ENCODE measurements at regions not wholly inside any gene's neighbourhood (a gene's known extent, or its start where the extent isn't known, plus 50 kb on each side); places are given as distances from the start of the nearest gene placed in this dataset.
A peak's percentile ranks its signal among the peaks of the same experiment; 100 is the strongest.

GRCh38 chr2:221095356-221095755, 476.7 kb downstream of the EPHA4 start:
- DNase-seq (ENCODE audit: low read depth), result no peak
- no peak overlapping the region for H3K4me3 ChIP-seq (ENCODE audit: low read length)
- TF ChIP-seq, protein P1, sequence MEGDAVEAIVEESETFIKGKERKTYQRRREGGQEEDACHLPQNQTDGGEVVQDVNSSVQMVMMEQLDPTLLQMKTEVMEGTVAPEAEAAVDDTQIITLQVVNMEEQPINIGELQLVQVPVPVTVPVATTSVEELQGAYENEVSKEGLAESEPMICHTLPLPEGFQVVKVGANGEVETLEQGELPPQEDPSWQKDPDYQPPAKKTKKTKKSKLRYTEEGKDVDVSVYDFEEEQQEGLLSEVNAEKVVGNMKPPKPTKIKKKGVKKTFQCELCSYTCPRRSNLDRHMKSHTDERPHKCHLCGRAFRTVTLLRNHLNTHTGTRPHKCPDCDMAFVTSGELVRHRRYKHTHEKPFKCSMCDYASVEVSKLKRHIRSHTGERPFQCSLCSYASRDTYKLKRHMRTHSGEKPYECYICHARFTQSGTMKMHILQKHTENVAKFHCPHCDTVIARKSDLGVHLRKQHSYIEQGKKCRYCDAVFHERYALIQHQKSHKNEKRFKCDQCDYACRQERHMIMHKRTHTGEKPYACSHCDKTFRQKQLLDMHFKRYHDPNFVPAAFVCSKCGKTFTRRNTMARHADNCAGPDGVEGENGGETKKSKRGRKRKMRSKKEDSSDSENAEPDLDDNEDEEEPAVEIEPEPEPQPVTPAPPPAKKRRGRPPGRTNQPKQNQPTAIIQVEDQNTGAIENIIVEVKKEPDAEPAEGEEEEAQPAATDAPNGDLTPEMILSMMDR (conservative IDR thresholded peaks at IDR 0.05; ENCODE audit: low read depth, low read length), result no peak

GRCh38 chr2:221096706-221097567, 475.2 kb downstream of the EPHA4 start:
- no peak for DNase-seq (ENCODE audit: low read depth)
- TF ChIP-seq, protein P1 (conservative IDR thresholded peaks at IDR 0.05; ENCODE audit: low read depth, low read length), result no peak

GRCh38 chr2:221097568-221097915, 474.6 kb downstream of the EPHA4 start:
- TF ChIP-seq, protein P1 (conservative IDR thresholded peaks at IDR 0.05; ENCODE audit: low read depth, low read length), result no peak
- no peak overlapping the region for H3K4me3 ChIP-seq (ENCODE audit: low read length)
- peak; percentile 68 for DNase-seq (ENCODE audit: low read depth)

More at GRCh38 chr2:221096706-221097567, 475.2 kb downstream of the EPHA4 start:
- no peak overlapping the region for H3K4me3 ChIP-seq (ENCODE audit: low read length)

DNA sequence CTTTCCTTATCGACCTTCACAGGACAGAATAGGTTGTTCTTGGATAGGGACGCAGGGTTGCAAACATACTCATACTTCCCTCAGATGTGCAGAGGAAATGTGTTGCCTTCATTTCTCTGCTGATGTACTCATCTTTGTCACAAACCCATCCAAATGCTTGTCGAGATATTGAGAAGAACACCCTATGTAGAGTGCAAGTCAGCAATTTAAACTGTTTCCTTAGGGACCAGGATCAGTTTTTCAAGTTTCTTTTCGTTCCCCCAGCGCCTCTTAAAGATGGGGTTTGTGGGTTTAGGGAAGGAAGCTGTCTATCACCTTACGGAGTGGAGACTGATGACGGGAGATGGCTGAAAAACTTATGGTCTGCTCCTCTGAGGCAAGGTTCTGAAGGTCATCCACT, 474.2 kb downstream of the EPHA4 start:
- DNase-seq (ENCODE audit: low read depth), result no peak
- TF ChIP-seq, protein P1 (conservative IDR thresholded peaks at IDR 0.05; ENCODE audit: low read depth, low read length), result no peak
- H3K4me3 ChIP-seq (ENCODE audit: low read length), result no peak overlapping the region

- no peak overlapping the region for H3K4me3 ChIP-seq (ENCODE audit: low read length)
- no peak for DNase-seq (ENCODE audit: low read depth)
- TF ChIP-seq, protein P1 (conservative IDR thresholded peaks at IDR 0.05; ENCODE audit: low read depth, low read length), result peak; percentile 46
Observed at GRCh38 chr2:221100467-221101089, 471.5 kb downstream of the EPHA4 start.

DNA sequence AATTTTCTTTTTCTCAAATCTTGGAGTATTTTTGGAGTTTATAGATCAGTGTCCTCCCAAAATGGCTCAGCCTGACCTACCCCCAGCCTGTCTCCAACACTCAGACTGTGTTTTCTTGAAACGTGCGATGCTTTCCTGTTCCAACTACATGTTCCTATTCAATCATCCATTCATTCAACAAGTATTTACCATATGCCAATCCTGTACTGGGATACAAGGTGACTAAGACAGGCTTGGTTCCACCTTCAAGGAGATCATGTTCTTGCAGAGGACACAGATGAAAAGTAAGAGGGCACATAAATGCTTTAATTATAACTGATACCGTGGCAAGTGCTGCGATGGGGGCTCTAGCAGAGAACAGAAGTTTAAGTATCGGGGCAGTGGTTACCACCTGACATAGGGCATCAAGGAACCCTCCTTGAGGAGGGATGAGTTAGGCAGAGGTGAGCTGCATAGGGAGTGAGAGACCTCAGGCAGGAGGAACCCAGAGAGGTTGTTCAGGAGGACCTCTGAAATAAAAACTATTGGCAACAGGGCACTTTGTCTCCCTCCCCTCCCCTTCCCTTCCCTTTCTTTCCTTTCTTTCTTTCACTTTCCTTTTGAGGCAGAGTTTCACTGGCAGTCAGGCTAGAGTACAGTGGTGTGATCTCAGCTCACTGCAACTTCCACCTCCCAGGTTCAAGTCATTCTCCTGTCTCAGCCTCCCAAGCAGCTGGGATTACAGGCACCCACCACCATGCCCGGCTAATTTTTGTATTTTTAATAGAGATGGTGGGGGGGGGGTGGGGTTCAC, 469.0 kb downstream of the EPHA4 start:
- no peak for DNase-seq (ENCODE audit: low read depth)
- TF ChIP-seq, protein P1 (conservative IDR thresholded peaks at IDR 0.05; ENCODE audit: low read depth, low read length), result no peak
- H3K4me3 ChIP-seq (ENCODE audit: low read length), result no peak overlapping the region
